NCI-H1436 treated with DMSO at 0.1 percent for 48 hours (cell line): ENCODE measurements at regions not wholly inside any gene's neighbourhood (a gene's known extent, or its start where the extent isn't known, plus 50 kb on each side); places are given as distances from the start of the nearest gene placed in this dataset.

Experiments used
- DNase-seq: peaks from one replicate; lab custom pipeline; 2025; lab: John Stamatoyannopoulos, UW

DNA sequence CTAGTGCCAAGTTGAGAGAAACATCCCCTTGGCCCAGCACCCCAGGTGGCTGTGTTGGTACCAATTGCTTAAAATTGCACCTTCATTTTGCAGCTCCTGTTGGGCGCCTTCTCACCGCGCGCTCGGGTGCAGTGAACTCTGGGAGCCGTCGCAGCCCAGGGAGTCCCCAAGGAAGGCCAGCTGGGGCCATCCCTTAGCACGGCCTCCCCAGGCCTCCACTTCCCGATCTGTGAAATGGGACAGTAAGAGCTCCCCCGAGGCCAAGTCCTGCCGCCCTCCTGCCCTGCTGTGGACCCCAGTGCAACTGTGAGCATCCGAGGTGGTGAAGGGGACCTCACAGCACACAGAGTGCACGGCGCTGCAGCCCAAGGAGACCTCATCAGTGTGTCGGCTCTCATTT is 1234.1 kb downstream of the BRD1 start:
- no peak for DNase-seq

DNA sequence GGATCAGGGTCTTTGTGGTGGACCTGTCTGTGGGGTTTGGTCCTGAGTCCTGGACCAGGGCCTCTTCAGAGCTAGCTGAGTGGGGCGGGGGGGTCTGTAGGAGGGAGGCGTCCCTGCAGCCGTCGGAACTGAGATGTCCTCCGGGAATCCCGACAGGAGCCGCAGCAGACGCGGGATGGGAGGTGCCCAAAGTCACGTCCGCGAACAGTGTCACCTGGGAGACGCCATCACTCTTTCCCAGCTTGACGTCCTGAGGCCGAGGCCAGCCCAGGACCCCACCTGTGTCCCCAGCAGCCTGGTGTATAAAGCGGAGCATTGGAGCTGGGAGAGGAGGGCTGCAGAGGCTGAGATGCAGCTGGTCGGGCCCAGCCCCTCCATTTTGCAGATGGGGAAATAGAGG is 1234.7 kb downstream of the BRD1 start:
- no peak for DNase-seq

DNA sequence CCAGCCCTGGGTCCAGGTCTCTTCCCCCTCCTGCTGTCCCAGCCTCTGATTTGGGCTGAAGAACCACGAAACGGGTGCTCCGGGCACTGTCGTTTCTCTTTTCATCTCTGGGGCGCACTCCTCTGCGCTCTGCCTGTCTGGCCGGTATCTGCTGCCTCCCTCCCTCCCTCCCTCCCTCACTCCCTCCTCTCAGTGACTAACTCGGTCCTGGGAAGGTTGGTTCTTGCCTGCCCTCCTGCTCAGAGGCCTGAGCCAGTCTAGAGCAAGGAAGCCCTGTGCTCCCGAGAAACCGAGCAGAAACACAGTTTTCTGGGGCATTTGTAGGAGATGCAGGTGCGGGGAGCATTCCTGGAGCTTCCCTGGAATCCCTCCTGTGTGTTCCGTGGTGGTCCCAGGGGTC is 1235.2 kb downstream of the BRD1 start:
- no peak for DNase-seq

DNA sequence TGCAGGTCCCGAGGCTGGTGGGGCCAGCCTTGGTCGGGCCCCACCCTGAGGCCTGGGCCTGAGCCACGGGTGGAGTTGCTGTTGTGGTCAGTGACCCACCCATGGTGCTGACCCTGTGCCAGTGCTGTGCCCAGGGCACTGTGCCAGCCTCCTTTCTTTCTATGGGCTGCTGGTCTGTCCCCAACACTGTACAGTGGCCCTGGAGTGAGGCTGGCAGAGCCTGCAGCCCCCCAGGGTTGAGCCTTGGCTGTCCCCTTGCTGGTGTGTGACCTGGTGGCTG is 1235.7 kb downstream of the BRD1 start:
- DNase-seq, result no peak

DNA sequence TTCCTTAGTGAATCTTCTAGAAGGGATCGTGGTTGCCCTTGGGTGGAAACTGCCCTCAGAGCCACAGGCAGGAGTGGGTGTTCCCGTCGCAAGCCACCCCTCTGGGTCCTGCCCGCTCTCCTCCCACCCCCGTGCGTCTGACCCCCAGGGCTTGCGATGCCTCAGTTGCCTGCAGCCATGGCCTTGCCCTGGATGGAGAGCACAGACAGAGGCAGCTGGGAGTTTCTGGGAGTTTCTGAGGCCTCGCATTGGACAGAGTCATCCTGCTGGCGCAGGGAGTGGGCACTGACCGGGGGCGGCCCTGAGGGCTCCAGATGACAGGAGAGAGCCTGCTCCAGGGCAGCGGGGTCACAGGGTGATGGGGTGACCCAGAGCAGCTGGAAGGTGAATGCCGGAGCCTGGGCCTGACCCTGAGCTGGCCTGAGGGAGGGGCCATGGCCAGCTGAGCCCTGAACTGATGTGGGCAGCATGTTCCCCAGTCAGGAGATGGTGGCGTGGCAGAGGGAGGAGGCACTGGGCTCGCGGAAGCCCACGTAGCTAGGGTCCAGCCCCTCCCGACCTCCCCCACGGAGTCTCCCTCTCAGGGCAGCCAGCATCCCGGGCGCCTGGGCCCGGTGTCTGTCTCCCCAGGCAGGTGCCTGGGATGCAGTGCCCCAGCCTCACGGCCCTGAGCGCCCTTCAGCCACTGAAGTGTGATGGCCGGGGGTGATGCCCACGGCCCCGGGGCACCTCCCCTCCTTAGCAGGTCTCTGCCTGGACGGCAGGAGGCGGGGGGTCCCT is 1236.2 kb downstream of the BRD1 start:
- no peak for DNase-seq

DNA sequence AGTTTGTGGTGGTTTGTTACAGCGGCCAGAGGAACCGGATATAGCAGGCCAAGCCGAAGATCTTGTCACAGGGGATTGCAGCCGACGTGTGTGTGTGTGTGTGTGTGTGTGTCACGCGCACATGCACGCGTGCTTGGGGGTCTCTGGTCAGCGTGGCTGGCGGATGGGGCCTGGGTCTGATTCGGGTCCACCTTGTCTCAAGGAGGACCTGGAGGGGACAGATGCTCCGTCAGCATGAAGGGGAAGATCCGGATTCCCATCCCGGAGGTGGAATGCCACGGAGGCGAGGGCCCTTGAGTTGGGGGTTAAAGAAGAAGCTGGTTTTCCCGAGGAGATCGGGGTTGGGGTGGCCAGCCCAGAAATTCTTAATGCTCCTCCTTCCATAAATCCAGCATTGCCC is 1237.8 kb downstream of the BRD1 start:
- no peak for DNase-seq

DNA sequence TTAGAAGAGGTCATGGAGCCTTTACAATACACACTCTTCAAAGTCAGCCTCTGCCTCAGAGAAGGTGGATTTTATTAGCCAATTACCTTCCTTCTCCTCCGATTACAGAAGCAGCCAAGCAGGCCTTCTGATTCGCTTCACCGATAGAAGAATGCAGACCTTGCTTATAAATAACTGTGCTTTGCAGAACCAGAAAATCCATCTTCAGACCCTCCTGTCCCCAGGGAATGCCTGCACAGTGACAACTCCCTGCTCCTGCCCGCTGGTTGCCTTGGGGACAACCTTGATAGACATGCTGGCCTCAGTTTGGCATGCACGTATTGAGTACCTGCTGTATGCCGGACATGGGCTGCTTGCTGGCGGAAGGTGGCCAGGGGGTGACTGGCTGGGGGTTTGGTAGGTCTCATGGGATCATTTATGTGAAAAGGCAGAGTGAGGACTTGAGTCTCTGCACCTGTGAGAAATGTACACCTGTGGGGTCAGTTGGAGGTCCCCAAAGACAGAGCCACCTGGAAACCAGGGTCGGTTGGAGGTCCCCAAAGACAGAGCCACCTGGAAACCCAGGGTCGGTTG is 1238.7 kb downstream of the BRD1 start:
- DNase-seq, result no peak

DNA sequence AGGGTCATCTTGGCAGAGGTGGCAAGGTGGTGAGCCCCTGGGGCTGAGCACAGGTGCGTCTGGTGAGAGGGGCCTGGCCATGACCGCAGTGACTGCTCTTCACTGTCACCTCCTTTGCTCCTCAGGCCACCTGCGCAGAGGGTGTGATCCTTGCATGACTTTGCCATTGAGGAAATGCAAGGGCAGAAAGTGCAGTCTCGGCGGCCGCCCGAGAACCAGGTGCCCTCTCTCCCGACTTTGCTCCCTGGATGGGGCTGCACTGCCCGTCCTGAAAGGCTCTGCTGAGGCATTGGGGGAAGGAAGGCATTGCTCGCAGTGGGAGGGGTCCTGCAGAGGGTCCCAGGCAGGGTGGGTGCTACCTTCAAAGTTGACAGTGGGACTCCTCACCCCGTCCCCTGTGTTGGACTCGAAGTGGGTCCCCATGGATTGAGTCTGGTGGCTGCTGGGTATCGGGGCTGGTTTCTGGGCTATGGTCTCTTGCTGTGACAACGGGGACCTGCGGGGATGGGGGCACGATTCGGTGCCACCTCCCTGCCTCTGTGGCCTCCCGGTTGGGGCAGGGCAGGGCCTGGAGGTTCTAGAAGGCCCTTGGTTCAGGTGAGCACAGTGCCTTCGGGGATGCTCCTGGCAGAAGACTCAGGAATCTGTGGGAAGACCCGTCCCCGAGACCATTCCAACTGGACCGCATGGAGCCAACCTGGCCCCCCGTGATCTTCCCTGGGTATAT is 1239.4 kb downstream of the BRD1 start:
- no peak for DNase-seq

DNA sequence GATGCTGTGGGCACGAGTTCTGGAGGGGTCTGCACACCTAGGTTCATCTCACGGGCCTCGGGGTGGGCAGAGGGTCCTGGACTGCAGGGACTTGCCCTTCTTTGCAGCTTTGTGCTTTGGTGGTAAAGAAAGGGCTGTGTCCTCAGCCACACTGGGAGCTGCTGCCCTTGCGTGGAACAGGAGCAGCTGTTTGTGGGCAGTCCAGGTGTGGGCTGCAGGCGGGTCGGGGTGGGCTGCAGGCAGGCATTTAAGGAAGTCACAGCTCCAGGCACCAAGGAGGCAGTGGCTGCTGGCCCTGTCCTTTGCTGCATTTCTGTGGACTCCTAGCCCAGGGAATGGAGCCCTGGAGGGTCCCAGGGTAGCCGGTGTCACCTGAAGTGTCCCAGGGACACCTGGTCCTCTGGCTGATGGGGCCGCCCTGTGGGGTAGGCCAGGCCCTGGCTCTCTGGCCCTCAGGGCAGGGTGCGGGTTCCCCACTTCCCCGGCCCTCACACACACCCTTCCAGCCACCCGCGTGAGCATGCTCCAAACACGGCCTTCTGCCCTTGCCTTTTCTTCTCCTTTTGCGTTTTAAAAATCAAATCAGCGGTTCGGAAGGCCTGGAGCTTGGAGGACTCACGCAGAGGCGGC is 1240.3 kb downstream of the BRD1 start:
- DNase-seq, result no peak

DNA sequence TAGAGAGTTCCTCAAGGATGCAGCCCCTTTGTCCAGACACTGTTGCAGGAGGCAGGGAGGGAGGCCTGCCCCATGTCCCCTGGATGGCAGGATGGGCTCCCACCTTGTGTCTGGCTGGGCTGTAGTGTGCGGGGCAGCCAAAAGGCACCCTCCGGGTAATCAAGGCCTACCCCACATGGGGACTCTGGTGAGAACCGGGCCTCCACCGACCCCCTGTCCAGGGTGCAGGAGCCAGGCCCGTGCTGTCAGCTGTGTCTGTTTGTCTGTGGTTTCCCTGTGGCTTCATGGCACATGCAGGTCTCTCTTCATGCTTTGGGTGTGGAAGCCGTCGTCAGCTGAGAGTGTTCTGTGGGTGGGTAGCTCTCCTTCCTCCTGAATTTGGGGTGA is 1240.9 kb downstream of the BRD1 start:
- DNase-seq, result no peak

DNA sequence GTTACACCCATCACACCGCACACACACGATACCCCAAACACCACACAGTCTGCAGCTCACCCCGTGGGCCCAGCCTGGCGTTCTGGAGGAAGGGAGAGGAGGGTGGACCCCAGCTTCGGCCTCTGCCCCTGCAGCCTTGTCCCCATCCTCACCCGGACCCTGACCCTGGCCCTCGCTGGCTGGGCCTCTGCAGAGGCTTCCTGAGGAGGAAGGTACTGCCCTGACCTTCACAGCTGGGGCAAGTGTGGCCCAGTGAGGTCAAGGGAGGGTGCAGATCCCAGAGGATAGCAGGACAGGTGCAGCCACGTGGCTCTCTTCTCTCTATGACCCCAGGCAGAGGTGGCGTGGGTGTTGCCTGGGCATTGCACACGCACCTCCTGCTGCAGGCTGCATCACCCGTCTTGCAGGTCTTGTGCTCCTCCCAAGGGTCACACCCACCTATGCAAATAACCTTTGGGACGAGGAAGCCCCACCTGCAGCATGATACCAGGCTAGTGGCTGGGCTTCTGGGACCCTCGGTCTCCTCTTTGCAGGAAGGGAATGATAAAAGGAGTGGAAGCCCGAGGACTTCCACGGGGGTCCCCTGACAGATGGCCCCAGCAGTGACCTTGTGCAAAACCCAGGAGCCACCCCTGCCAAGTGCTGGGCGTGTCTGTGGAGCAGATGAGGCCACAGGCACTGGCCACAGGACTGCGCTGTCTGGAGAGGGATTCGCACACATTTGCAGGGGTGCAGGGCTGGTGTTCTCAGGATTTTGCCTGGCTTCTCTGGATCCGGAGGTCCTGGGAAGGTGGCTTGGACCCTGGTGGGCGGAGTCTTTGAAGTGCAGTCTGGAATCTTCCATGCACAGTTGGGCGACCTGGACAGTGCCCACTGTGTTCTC is 1241.5 kb downstream of the BRD1 start:
- no peak for DNase-seq

DNA sequence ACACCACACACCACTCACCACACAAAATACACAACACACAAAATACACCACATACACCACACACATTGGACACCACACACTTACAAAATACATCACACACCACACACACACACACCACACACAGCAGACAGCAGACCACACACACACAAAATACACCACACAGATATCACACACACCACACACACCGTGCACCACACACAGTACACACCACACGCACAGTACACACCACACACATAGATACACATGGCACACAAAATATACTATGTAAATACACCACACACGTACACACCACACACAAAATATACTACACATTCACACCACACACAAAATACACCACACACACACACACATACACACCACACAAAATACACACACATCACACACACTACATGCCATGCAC is 1243.5 kb downstream of the BRD1 start:
- no peak for DNase-seq

DNA sequence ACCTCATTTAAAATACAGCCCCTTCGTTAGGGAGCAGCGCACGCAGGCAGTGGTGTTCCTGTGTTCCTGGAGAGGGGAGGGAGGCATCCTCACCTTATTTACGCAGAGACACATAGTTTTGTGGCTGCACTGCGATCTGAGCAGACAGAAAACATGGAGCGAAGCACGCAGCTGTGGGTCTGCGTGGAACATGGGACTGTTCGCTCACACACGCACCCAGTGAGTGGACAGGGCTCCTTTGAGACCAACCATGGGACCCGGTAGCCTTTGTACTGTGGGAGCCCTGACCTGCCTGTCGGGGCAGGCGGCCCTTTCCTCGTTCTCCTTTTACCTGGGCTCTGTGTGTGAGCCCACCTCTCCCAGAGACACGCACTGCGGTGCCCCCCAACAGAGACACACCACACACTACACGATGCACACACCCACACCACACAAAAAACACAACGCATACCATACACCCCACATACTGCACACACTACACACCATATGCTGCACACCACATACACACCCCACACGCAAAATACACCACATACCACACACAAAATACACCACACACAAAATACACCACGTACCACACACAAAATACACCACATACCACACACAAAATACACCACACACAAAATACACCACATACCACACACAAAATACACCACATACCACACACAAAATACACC is 1245.7 kb downstream of the BRD1 start:
- DNase-seq, result no peak

DNA sequence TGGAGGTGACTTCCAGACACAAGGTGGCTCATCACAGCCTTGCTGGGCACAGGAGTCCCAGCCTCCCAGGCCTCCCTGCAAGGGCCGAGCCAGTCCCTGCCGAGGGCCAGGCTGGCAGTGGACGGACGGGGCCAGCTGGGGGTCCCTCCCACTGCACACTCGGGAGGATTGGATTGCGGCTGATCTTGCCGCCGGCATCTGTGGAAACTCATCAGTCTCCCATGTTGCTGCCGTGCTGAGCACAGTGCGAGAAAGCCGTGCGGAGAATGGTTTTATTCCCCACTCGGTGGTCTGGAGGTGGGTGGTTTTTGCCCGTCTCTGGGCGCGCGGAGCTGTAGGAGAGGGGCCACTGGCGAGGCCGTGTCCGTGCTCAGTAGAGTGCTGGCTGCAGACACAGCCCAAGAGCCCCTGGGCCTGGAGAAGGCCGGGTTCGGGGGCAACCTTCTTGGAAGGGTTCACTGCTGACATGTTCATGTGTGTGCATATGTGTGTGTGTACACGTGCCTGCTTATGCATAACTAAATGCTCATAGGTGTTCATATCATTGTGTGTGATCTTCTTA is 1246.4 kb downstream of the BRD1 start:
- no peak for DNase-seq

DNA sequence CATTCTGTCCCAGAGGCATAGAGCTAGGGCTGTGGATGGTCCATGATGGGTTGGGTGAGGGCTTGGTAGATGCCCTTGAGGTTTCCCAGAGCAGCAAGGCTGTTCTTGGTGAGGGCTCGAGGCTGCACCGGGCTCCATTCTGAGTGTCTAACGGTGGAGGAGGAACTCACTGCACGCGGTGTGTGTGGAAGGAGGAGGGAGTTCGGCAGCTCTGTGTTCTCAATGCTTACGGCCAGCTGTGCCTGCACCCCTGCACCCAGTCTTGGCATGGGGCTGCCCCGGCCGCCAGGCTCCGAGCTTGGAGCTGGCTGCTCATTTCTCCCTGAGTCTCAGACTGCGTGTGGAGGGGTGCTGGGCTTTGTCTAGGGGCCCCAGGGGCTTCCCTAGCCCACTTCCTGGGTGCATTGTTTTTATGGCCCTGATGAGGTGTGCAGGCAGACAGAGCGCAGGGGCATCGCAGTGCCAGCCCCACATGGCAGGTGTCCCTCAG is 1247.1 kb downstream of the BRD1 start:
- DNase-seq, result no peak

DNA sequence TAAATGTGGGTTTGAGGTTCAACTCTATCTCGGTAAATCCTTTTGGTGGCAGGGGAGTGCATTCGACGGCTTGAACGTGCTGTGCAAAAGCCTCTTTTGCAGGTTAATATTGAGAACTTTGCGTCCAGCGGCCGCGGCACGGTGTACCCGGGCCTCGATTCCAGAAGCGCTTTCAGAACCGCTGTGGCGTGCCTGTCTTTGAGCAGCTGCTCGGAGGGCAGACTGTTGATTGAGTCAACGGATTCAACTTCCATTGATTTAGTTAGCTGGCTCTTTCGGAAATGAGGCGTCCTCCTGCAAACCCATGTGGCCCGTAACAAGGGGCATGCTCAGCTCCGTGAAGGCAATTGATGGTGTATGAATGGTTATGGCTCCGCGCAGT is 1247.8 kb downstream of the BRD1 start:
- DNase-seq, result no peak

DNA sequence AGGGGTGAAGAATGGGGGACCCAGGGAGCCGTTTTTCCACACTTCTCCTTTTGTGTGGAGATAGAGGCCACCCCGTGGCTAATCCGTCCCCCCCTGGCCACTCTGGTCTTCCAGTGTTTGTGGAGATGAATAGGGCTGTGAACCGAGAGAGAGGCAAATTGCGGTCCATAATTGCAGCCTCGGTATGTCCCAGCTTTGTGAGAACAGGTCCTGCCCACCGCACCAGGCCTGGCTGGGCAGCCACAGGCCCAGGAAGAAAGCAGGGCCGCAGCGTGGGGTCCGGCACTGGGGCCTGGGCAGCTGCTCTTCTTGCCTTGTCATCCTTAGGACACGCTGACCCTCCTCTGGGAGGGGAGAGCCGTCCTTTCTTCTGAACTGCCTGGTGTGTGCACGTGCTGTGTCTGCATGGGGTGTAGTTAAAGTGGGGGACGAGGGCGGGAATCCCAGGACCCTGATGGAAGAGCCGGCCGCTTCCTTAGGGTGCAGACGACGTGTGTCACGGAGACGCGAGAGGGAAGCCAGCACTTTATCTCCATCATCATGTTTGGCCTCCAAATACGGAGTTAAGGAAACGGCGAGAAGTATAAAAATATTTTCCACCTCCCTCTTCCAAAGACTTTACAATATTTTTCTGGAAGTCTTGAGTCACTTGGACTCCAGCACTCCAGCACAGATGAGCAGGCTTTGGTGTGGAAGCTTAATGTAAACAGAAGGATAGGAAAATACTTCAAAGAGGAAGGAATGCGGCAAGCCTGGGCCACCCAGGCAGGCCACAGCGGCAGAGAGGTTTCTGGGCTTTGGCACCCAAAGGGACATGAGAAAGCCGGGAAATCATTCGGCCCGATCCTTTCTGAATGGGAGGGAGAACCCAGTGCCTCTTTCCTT is 1248.4 kb downstream of the BRD1 start:
- no peak for DNase-seq

DNA sequence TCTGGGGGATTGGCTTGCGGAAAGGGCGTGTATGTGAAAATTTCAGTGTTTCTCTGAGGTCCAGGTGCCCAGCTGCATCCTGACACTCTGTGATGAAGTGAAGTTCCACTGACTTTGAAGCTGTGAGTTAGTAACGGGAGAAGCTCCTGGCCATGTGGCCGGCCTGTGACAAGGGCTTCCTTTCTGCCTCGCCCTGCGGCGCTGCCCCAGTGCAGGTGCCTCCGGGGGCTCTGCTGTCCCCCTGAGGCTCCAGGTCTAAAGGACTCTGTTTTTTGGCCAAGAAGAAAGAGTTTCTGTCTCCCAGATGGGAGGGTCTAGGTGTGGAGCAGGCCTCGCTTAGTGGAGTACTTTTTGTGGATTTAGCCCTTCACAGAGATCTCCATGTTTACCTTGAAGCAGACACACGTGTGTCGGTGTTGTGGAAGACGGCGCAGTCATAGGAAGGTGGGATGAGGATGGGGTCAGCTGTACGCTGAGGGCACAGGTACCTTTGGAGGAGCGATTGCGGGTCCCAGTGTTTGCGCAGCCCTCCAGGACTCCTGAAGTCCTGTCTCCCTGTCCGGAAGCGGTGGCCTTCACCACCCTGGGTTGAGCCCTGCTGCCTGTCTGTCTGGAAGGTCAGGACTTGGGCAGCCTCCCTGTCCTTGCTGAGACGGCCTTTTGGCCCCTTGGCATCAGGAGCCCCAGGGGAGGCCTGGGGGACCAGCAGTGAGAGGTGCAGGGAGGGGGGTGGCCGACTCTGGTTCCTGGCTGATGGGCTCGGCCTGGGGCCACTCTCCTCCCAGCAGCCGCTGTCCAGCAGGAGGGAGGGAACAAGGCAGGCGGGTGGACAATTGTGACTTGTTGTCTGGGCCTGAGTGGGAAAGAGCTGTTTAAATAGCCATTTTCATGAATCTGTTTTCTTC is 1249.3 kb downstream of the BRD1 start:
- no peak for DNase-seq

DNA sequence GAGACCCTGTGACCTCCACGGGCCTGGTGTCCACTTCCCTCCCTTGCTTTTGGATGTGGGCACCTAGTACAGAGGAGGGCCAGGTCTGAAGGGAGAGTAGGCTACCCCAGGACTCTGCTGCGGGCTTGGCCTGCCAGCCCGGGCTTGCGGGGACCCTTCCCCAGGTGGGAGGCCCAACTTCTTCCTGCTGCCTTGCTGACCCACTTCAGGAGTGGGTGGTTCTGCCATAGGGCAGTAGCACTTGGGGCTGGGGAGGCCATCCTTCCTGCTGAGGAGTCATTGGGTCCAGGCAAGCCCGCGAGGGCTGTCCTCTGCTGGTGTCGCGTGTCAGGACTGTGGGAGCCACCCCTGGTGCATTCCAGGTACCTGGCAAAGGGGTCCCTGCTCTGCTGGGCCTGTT is 1250.0 kb downstream of the BRD1 start:
- DNase-seq, result no peak
